Pons (tissue), 1 donor: ENCODE measurements at regions not wholly inside any gene's neighbourhood (a gene's known extent, or its start where the extent isn't known, plus 50 kb on each side); places are given as distances from the start of the nearest gene placed in this dataset.
"Not testable (repeated sequence)": the region's sequence is repeated elsewhere in the genome, so short reads cannot be mapped to it uniquely, and the experiment has no call there.

ENCODE experiments used
- DNase-seq: peaks from one replicate; pipeline ENCODE4 v3.0.0-alpha.2; 2016; ENCODE audit warnings: low spot score

DNA sequence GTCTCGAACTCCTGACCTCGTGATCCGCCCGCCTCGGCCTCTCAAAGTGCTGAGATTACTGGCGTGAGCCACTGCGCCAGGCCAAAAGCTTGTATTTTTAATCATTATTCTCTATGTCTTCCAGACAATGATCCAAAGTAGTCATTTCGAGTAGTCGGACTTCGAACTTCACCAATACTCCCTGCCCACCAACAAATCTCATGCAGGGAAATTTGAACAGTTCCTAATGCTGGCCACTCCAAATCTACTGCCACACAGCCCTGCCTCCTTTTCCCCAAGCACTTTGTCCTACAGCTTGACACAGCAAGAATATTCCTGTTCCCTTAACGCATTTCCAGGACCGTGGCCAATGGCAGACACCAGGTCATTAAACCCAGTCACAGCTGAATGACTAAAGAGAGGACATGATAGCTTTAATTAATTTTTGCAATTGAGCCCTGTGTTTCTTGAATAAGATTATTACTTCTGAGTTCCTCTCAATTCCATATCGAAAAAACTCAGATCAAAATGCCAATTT is 142.3 kb upstream of the NRP1 start:
- DNase-seq = no peak

DNA sequence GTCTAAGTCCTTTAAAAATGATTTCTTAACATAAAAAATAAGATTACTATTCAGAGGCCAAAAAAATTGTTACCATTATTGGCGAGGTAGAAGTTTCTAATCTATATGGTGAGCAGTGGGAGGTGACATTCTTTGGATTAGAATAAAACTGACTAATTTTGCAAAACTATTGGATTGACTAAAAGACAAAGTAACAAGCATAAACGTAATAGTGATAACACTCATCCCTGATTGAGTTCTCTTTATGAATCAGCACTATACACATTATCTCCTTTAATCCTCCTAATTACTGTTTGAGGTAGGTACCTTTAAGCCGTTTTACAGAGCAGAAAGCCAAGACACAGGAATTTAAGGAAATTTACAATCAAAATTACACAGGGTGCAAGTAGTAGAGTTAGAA is 139.2 kb upstream of the NRP1 start:
- no peak for DNase-seq

DNA sequence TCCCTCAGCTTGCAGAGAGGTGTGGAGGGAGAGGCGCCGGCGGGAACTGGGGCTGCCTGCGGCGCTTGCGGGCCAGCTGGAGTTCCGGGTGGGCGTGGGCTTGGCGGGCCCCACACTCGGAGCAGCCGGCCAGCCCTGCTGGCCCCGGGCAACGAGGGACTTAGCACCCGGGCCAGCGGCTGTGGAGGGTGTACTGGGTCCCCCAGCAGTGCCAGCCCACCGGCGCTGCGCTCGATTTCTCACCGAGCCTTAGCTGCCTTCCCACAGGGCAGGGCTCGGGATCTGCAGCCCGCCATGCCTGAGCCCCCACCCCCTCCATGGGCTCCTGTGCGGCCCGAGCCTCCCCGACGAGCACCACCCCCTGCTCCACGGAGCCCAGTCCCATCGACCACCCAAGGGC is 133.5 kb upstream of the NRP1 start:
- not testable (repeated sequence) for DNase-seq

- DNase-seq = no peak
Observed at GRCh38 chr10:33465747-33466146, 131.3 kb upstream of the NRP1 start.

DNA sequence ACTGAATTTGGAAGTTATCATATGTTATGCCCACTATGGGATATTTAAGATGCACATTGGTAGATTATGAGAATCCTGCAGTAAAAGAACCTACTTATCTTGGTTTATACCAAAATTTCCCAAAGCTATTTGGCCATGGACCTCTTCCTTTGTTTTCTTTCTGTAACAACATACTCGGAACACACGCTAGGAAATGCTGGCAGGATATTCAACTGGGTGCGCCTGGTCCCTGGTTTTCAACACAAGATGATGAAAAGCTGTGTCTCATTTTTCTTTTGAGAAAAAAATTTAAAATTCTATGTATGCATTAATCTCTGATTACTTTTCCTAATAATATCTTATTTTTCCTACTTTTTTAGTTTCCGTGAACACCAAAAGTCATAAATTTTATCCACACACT is 128.5 kb upstream of the NRP1 start:
- DNase-seq = no peak

DNA sequence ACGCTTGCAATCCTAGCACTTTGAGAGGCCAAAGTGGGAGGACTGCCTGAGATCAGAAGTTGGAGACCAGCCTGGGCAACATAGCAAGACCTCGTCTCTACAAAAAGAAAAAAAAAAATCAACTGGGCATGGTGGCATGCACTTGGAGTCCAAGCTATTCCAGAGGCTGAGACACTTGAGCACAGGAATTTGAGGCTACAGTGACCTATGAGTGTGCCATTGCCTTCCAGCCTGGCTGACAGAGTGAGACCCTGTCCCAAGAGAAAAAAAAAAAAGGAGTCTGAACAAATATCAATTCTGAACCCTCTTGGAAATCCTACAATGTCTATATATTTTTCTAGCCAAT is 126.8 kb upstream of the NRP1 start:
- DNase-seq = no peak

- peak; percentile 19 for DNase-seq
Observed at GRCh38 chr10:33460505-33461294, 126.2 kb upstream of the NRP1 start.

GRCh38 chr10:33459602-33460001 is 125.1 kb upstream of the NRP1 start:
- DNase-seq = no peak

- no peak for DNase-seq
Observed at GRCh38 chr10:33455029-33455428, 120.6 kb upstream of the NRP1 start.

DNA sequence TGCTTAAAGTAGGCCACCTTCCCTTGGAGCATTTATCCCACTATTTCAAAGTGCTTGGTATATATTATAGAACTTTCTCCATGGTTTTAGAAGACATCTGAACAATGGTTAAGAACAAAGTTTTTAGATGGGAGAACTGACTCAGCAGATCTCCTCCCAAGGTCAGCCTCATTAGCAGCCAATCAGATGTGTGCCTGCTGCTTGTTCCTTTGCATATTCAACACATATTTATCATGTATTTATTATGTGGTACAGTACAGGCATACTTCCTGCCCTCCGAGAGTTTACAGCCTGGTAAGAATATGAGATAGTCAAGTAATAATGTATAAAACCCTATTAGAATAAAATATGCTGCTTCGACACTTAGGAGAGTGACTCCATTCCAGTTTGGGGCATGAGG is 120.1 kb upstream of the NRP1 start:
- no peak for DNase-seq

DNA sequence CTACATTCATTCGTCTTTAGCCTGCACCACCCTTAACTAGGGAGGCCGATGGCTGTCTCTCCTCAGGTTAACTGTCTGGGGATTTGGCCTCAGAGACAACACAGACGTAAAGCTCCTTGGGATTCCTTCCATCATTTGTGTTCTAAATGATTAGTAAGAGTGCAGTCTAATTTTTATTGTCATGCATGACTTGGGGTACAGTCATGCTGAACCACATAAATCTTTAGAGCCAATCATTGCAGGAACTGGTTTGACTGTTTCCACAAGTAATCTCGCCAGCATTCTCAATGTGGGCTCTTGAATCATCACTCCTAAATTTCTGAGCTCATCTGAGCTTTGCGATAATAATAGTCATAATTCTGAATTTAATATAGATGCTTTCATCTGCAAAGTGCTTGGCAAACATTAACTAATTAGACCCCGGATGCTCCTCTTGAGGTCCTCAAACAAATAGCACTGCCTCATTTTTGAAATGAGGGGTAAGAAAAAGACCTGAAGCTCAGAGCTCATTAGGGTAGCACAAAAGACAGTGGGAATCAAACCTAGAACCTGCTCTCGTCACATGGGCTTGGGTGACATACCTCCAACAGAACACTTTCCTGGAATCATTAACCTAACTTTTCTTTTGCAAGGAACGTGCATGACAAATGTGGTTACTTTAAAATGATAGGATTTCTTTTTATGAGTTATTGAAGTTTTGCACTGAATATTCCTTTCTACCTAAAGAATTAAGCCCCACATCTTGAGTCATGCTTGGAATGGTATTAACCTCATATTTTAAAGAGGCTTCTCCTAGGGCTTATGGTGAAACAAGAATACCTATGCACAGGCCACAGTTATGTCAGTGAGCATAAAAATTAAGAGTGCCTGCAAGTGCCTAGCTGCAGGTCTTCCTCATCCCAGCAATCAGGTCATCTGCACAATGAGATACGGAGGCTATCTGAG is 118.9 kb upstream of the NRP1 start:
- no peak for DNase-seq

- no peak for DNase-seq
Observed at GRCh38 chr10:33448421-33449140, 114.1 kb upstream of the NRP1 start.

DNA sequence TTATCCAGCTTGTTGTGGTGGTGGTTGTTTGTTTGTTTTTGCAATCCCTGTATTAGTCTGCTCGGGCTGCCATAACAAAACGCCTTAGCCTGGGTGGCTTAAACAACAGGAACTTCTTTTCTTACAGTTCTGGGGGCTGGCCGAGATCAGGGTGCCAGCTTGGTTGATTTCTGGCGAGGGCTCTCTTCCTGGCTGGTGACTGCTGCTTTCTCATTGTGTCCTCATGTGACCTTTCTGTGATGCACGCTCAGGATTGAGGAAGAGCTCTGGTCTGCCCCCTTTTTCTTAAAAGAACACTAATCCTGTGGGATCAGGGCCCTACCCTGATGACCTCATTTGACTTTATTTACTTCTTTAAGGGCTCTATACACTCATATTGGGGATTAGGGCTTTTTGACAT is 107.1 kb upstream of the NRP1 start:
- DNase-seq = no peak

DNA sequence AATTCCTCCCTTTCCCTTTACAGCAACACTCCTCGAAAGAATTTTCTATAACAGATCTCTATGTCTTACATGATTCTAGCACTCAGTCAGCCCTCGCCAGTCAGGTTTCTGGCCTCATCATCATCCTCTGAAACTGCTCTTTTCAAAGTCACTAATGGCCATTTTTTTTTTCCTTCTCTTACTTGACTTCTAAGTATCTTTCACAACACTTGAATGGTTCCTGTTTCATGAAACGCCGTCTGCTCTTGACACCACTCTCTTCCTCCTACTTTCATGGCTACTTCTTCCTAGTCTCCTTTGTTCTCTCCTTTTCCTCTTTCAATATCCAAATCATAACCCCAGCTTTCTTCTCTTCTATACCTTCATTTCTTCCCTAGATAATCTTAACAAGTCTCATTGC is 100.5 kb upstream of the NRP1 start:
- DNase-seq = peak; percentile 49

DNA sequence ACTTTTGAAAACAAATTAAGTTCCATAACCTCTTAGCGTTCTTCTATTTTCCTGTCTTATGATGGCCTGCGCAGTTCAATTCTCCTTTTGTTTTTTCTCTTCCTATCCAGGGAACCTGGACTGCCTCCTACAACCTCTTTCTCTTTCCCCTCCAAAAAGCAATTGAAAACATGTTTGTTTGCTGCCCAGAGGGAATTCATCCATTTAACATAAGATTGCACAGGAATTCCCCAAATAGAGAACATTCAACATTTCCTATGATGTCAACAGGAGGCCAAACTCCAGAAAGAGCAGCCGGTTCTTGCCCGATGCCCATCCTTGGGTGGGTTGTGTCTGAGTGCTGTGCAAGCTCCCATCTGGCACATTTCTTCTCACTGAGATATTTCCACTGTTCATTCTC is 94.2 kb upstream of the NRP1 start:
- DNase-seq = no peak

GRCh38 chr10:33423154-33423529 is 88.7 kb upstream of the NRP1 start:
- DNase-seq = no peak

DNA sequence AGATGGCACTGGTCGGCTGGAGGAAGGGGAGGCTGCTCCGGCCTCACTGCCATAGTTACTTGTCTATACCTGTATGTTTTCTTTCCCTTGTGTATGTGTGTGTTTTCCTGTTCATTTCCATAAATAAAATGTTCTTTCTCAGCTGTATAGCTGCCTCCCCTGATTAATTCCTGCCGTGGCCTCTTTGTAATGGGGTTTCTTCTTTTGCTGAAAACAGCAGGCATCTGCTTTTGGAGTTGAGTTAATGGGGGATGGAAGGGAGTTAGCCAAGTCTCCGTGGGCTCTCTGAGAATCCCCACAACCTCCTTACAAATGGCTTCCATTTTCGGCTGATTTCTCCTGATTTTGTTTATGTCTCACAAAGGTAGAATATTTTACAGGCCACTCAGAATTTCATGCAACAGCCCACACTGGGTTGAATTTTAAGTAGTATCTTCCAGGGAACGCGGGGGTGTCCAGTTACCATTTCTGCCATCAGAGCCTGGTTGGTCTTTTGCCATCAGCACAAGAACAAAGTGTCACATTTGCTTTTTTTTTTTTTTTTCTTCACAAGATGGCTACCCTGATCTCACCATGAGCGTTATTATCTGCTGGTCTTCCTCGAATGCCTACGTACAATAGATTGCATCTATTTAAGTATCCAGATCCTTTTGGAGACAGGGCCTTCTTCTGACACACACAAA is 88.1 kb upstream of the NRP1 start:
- no peak for DNase-seq

- no peak for DNase-seq
Observed at GRCh38 chr10:33421789-33422462, 87.5 kb upstream of the NRP1 start.

DNA sequence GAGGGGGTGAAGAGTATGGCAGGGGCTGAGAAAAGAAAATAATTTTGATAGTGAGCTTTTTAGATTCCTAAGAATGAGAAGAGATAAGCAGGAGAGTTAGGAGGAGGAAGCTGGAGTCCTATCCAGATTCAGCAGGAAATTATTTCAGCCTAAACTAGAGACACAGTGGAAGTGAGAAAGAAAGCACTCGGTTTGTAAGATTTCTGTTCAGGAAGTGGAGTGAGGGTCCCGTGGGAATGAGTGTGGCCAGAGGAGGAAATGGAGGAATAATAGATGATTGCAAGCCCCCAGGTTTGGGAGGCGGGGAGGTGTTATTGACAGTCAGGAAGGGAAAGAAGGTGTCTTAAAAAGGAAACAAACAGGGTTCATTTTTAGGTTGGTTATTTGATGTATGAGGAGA is 84.8 kb upstream of the NRP1 start:
- no peak for DNase-seq

DNA sequence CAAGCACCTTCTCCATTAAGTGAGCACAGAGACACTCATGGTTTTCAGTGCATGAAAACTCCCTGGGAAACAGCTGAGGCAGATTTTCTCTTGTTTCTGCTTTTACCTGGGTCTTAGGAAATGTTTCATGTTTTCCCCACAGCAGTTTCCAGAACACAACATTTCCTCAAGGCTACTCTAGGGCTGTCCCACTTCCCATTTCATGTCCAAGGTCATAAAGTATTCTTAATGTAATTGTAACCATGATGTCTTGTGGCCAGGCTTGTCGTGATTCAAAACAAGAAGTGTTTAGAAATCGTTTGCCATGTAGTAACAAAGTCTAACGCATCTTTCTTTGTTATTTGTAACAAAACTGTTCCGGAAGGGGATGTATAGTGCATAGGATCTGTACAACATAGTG is 83.8 kb upstream of the NRP1 start:
- no peak for DNase-seq

DNA sequence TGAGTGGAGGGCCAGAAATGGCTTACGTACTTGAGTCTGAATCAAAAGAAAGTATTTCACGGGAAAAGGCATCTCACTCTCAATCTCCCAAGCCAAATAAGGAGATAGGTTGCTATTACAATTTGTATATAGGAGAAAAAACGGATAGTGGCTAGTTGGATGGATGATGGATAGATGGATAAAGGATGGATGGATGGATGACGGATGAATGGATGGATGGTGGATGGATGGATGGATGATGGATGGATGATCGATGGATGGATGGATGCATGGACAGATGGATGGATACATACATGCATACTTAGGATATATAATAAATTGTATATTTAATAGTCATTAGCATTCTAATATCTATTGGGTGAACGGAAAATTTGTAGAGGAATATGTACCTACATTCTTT is 82.2 kb upstream of the NRP1 start:
- no peak for DNase-seq
